ENCODE measurements at regions not wholly inside any gene's neighbourhood (a gene's known extent, or its start where the extent isn't known, plus 50 kb on each side); places are given as distances from the start of the nearest gene placed in this dataset.
"Not testable (repeated sequence)": the region's sequence is repeated elsewhere in the genome, so short reads cannot be mapped to it uniquely, and the experiment has no call there.

- DNase-seq (ENCODE audit: low read depth) = no peak
These were observed 157.7 kb upstream of the CDH11 start for GRCh38 chr16:65279576-65279975.

GRCh38 chr16:65278874-65279273, 157.0 kb upstream of the CDH11 start:
- no peak for DNase-seq (ENCODE audit: low read depth)

GRCh38 chr16:65274566-65274965, 152.7 kb upstream of the CDH11 start:
- DNase-seq (ENCODE audit: low read depth) = no peak

GRCh38 chr16:65272699-65273414, 151.0 kb upstream of the CDH11 start:
- no peak for DNase-seq (ENCODE audit: low read depth)

- no peak for DNase-seq (ENCODE audit: low read depth)
These were observed 150.1 kb upstream of the CDH11 start for GRCh38 chr16:65271996-65272395.

- DNase-seq (ENCODE audit: low read depth) = no peak
These were observed 146.5 kb upstream of the CDH11 start for GRCh38 chr16:65268331-65268730.

- no peak for DNase-seq (ENCODE audit: low read depth)
These were observed 142.0 kb upstream of the CDH11 start for GRCh38 chr16:65263896-65264295.

GRCh38 chr16:65260746-65261145, 138.9 kb upstream of the CDH11 start:
- no peak for DNase-seq (ENCODE audit: low read depth)

GRCh38 chr16:65254144-65254543, 132.3 kb upstream of the CDH11 start:
- no peak for DNase-seq (ENCODE audit: low read depth)

- DNase-seq (ENCODE audit: low read depth) = no peak
These were observed 127.9 kb upstream of the CDH11 start for GRCh38 chr16:65249768-65250167.

- DNase-seq (ENCODE audit: low read depth) = no peak
These were observed 122.9 kb upstream of the CDH11 start for GRCh38 chr16:65244787-65245186.

- DNase-seq (ENCODE audit: low read depth) = no peak
These were observed 113.7 kb upstream of the CDH11 start for GRCh38 chr16:65235339-65236177.

- DNase-seq (ENCODE audit: low read depth) = not testable (repeated sequence)
These were observed 113.0 kb upstream of the CDH11 start for GRCh38 chr16:65234721-65235320.

- DNase-seq (ENCODE audit: low read depth) = no peak
These were observed 107.4 kb upstream of the CDH11 start for GRCh38 chr16:65229191-65229662.

GRCh38 chr16:65227150-65227835, 105.4 kb upstream of the CDH11 start:
- DNase-seq (ENCODE audit: low read depth) = no peak

- DNase-seq (ENCODE audit: low read depth) = no peak
These were observed 104.2 kb upstream of the CDH11 start for GRCh38 chr16:65226077-65226476.

GRCh38 chr16:65225488-65225887, 103.6 kb upstream of the CDH11 start:
- DNase-seq (ENCODE audit: low read depth) = no peak

GRCh38 chr16:65224994-65225393, 103.1 kb upstream of the CDH11 start:
- DNase-seq (ENCODE audit: low read depth) = no peak

- no peak for DNase-seq (ENCODE audit: low read depth)
These were observed 102.6 kb upstream of the CDH11 start for GRCh38 chr16:65224471-65224870.

GRCh38 chr16:65223335-65223734, 101.5 kb upstream of the CDH11 start:
- DNase-seq (ENCODE audit: low read depth) = no peak

- DNase-seq (ENCODE audit: low read depth) = no peak
These were observed 100.7 kb upstream of the CDH11 start for GRCh38 chr16:65222536-65222935.

GRCh38 chr16:65222049-65222448, 100.2 kb upstream of the CDH11 start:
- DNase-seq (ENCODE audit: low read depth) = no peak
